B cell (primary cell): ENCODE measurements at regions not wholly inside any gene's neighbourhood (a gene's known extent, or its start where the extent isn't known, plus 50 kb on each side); places are given as distances from the start of the nearest gene placed in this dataset.

Experiments
- ATAC-seq: fragments of 200-7000 bp; cut with Tn5 transposase; one replicate; pipeline ENCODE4 v1.10.0; 2021; ENCODE audit warnings: low read depth, mild to moderate bottlenecking, moderate number of reproducible peaks, moderate library complexity
- CTCF ChIA-PET: fragments of 350-600 bp; sonication (Branson Sonifier 250); formaldehyde crosslinking; loops from one replicate; lab custom pipeline; 2021; ENCODE audit warnings: antibody characterized with exemption, inconsistent platforms; lab: Charles Lee
- POLR2A ChIA-PET: fragments of 350-600 bp; sonication (Branson Sonifier 250); formaldehyde crosslinking; loops from one replicate; lab custom pipeline; 2021; ENCODE audit warnings: antibody characterized with exemption; lab: Charles Lee
- DNase-seq: peaks from one replicate; pipeline ENCODE4 v3.0.0; 2013
- H2AFZ ChIP-seq: 2 replicates; pipeline ENCODE4 v1.6.1; 2012; ENCODE audit warnings: mild to moderate bottlenecking, low read depth, low read length; ENCODE audit not compliant: insufficient read depth, poor library complexity, severe bottlenecking
- H3K27ac ChIP-seq, 2 donors: 1 replicate in 1 of 2; 2 replicates in 1 of 2; pipeline ENCODE4 v1.5.1; 2012 to 2013; ENCODE audit warnings: low read length in 2 of 2, mild to moderate bottlenecking in 2 of 2, moderate library complexity in 1 of 2
- H3K27me3 ChIP-seq, 4 experiments: fragments of 200-600 bp in 1 of 4; sonication (generic) in 1 of 4; replicated peaks in 1 of 4; 1 replicate in 2 of 4; 2 replicates in 2 of 4; pipeline versions ENCODE4 v1.6.1 to v1.7.0; 2013 to 2016; ENCODE audit warnings: low read length in 3 of 4, mild to moderate bottlenecking in 2 of 4, mixed read lengths in 1 of 4, moderate library complexity in 1 of 4; ENCODE audit not compliant: insufficient read depth in 4 of 4, control insufficient read depth in 3 of 4; ENCODE audit errors: control extremely low read depth in 1 of 4
- H3K36me3 ChIP-seq, 2 experiments: replicated peaks in 1 of 2; 1 replicate in 1 of 2; 2 replicates in 1 of 2; pipeline versions ENCODE4 v1.6.1 to v1.7.1; 2013; ENCODE audit warnings: low read length in 1 of 2; ENCODE audit not compliant: insufficient read depth in 2 of 2, control insufficient read depth in 1 of 2; ENCODE audit errors: control extremely low read depth in 1 of 2, extremely low read depth in 1 of 2
- H3K4me1 ChIP-seq, 2 donors: fragments of 200-600 bp in 1 of 2; sonication (generic) in 1 of 2; 1 replicate in 1 of 2; 2 replicates in 1 of 2; pipeline versions ENCODE4 v1.5.1 to v1.6.1; 2013 to 2017; ENCODE audit warnings: low read length in 2 of 2; ENCODE audit not compliant: control insufficient read depth in 2 of 2, insufficient read depth in 2 of 2
- H3K4me2 ChIP-seq: replicated peaks from 2 replicates; pipeline ENCODE3; 2012; ENCODE audit warnings: mild to moderate bottlenecking, low read depth, low read length; ENCODE audit not compliant: poor library complexity, severe bottlenecking
- H3K4me3 ChIP-seq, 5 experiments: fragments of 200-600 bp in 1 of 5; sonication (generic) in 1 of 5; 1 replicate in 3 of 5; 2 replicates in 2 of 5; pipeline versions ENCODE4 v1.5.1 to v1.7.0; 2011 to 2016; ENCODE audit warnings: low read length in 4 of 5, mild to moderate bottlenecking in 4 of 5, low read depth in 2 of 5, control low read depth in 1 of 5, moderate library complexity in 1 of 5; ENCODE audit not compliant: insufficient read depth in 1 of 5; ENCODE audit errors: control extremely low read depth in 1 of 5, extremely low read depth in 1 of 5
- H3K79me2 ChIP-seq: fragments of 200-600 bp; sonication (generic); one replicate; pipeline ENCODE4 v1.6.0; 2016; ENCODE audit warnings: low read length; ENCODE audit not compliant: control insufficient read depth, insufficient read depth
- H3K9ac ChIP-seq: fragments of 200-600 bp; sonication (generic); 2 replicates; pipeline ENCODE4 v1.6.1; 2017; ENCODE audit warnings: mild to moderate bottlenecking, low read length, moderate library complexity
- H3K9me3 ChIP-seq, 3 donors: one replicate each; pipeline versions ENCODE4 v1.6.1 to v1.7.1; 2013; ENCODE audit warnings: low read length in 2 of 3; ENCODE audit not compliant: control insufficient read depth in 2 of 3, insufficient read depth in 1 of 3; ENCODE audit errors: control extremely low read depth in 1 of 3
- H4K20me1 ChIP-seq: 2 replicates; pipeline ENCODE4 v1.6.0; 2012; ENCODE audit warnings: mild to moderate bottlenecking, low read length; ENCODE audit not compliant: insufficient read depth, control insufficient read depth, poor library complexity, severe bottlenecking
- H3K27ac Mint-ChIP-seq: one replicate; pipeline ENCODE4 v1.8.0; 2021; ENCODE audit warnings: mixed read lengths
- H3K27me3 Mint-ChIP-seq: one replicate; pipeline ENCODE4 v1.8.0; 2021; ENCODE audit warnings: mixed read lengths
- H3K4me1 Mint-ChIP-seq: one replicate; pipeline ENCODE4 v1.8.0; 2021; ENCODE audit warnings: mixed read lengths
- H3K4me3 Mint-ChIP-seq: one replicate; pipeline ENCODE4 v1.8.0; 2021; ENCODE audit warnings: mixed read lengths
- H3K9me3 Mint-ChIP-seq: one replicate; pipeline ENCODE4 v1.8.0; 2022; ENCODE audit warnings: mixed read lengths; ENCODE audit not compliant: insufficient read depth
- EZH2 ChIP-seq: IDR thresholded peaks from 2 replicates; pipeline ENCODE4 v1.6.1; 2012; ENCODE audit warnings: borderline replicate concordance, low read depth, mild to moderate bottlenecking, moderate library complexity, low read length; ENCODE audit not compliant: insufficient read depth, poor library complexity, severe bottlenecking
- WGBS: methylation state at CpG from one replicate; pipeline ENCODE4 v1.1.5; 2013; ENCODE audit warnings: missing lambda C conversion rate; ENCODE audit not compliant: insufficient coverage; 5-methylcytosine and 5-hydroxymethylcytosine counted together
- intact Hi-C: fragments of 100-400 bp; cut with micrococcal nuclease; formaldehyde crosslinking; loops from one replicate; pipeline ENCODE4 v1.10.0; 2022
- TF ChIP-seq, protein P1 (sequence below): fragments of 200-600 bp; IDR thresholded peaks from one replicate; pipeline ENCODE4 v1.8.0; 2022; ENCODE audit warnings: antibody characterized with exemption, mild to moderate bottlenecking

DNA sequence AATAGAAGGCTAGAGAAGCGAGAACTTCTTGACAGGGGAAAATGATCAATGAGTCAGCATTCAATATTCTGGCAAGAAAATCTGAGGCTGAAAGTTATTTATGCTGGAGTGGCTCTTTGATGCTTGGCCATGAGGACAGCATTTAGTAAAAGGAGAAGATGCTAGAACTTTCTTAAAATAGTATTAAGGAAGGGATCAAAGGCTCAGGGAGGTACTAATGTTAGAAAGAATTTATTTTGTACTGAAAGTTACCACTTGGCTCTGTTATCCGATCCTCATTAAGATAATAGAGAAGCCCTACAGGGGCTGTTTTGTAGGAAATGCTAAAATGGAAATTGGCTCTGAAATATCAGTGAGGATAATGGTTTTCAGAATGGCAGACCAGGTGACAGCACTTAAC is 1774.6 kb upstream of the PCDH20 start:
- no peak overlapping the region for H2AFZ ChIP-seq
- intact Hi-C loops, result no loop called here
- H3K4me3 Mint-ChIP-seq, result no peak overlapping the region

DNA sequence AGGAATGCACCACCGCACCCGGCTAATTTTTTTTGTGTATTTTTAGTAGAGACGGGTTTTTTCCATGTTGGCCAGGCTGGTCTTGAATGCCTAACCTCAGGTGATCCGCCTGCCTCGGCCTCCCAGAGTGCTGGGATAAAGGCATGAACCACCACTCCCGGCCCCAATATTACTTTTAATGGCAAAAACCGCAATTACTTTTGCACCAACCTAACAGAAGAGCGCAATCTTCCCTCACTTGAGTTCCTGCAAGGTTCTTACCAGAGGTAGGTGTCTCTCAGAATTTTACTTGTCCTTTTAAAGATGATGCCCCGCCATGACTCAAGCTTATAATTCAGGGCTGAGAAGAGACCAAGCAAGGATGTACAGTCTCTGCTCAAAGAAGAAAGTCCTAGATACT is 1774.1 kb upstream of the PCDH20 start:
- ATAC-seq, result no peak
- Histone ChIP-seq H3K9me3 (peaks cover 0 to 2% (median 0%) of the 10 kb centered on the region in 3 donors), H3K36me3 (no peaks in the 10 kb centered on the region), H3K4me1 (no peaks in the 10 kb centered on the region), H3K4me2 (no peak overlapping the region), H3K27ac (no peak overlapping the region), H4K20me1 (no peaks in the 10 kb centered on the region), H3K79me2 (no peaks in the 10 kb centered on the region), H3K4me3 (no peak overlapping the region), H2AFZ (no peak overlapping the region), H3K9ac (no peak overlapping the region), H3K27me3 (no peaks in the 10 kb centered on the region)
- Mint-ChIP-seq H3K4me1 (no peaks in the 10 kb centered on the region), H3K9me3 (peaks cover 5% of the 10 kb centered on the region), H3K4me3 (no peak overlapping the region), H3K27ac (no peak overlapping the region), H3K27me3 (no peaks in the 10 kb centered on the region)
- ChIA-PET POLR2A (no interaction called here), CTCF (no interaction called here)
- TF ChIP-seq, protein P1, sequence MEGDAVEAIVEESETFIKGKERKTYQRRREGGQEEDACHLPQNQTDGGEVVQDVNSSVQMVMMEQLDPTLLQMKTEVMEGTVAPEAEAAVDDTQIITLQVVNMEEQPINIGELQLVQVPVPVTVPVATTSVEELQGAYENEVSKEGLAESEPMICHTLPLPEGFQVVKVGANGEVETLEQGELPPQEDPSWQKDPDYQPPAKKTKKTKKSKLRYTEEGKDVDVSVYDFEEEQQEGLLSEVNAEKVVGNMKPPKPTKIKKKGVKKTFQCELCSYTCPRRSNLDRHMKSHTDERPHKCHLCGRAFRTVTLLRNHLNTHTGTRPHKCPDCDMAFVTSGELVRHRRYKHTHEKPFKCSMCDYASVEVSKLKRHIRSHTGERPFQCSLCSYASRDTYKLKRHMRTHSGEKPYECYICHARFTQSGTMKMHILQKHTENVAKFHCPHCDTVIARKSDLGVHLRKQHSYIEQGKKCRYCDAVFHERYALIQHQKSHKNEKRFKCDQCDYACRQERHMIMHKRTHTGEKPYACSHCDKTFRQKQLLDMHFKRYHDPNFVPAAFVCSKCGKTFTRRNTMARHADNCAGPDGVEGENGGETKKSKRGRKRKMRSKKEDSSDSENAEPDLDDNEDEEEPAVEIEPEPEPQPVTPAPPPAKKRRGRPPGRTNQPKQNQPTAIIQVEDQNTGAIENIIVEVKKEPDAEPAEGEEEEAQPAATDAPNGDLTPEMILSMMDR, result no peak
- no peak for TF ChIP-seq EZH2
- intact Hi-C loops, result no loop called here
- 88% methylated on average over 5 of the region's 9 CpGs for WGBS
- DNase-seq, result no peak

More for the DNA sequence above, 1774.6 kb upstream of the PCDH20 start:
- ChIA-PET POLR2A (no interaction called here), CTCF (no interaction called here)
- Histone ChIP-seq H3K27me3 (no peaks in the 10 kb centered on the region), H4K20me1 (no peaks in the 10 kb centered on the region), H3K27ac (no peak overlapping the region), H3K9me3 (peaks cover 0 to 2% (median 0%) of the 10 kb centered on the region in 3 donors), H3K4me2 (no peak overlapping the region), H3K4me3 (no peak overlapping the region), H3K79me2 (no peaks in the 10 kb centered on the region), H3K9ac (no peak overlapping the region), H3K36me3 (no peaks in the 10 kb centered on the region), H3K4me1 (no peaks in the 10 kb centered on the region)
- Mint-ChIP-seq H3K27me3 (no peaks in the 10 kb centered on the region), H3K9me3 (peaks cover 5% of the 10 kb centered on the region), H3K4me1 (no peaks in the 10 kb centered on the region), H3K27ac (no peak overlapping the region)
- WGBS, result 100% methylated on average over 2 of the region's 2 CpGs
- ATAC-seq, result no peak
- no peak for DNase-seq
- TF ChIP-seq EZH2, result no peak
- TF ChIP-seq, protein P1, result no peak
